Common myeloid progenitor, CD34-positive (primary cell): ENCODE measurements at regions not wholly inside any gene's neighbourhood (a gene's known extent, or its start where the extent isn't known, plus 50 kb on each side); places are given as distances from the start of the nearest gene placed in this dataset.

Source experiments
- CTCF ChIA-PET: fragments of 350-600 bp; sonication (Branson Sonifier 250); formaldehyde crosslinking; loops from one replicate; lab custom pipeline; 2021; ENCODE audit warnings: antibody characterized with exemption; lab: Charles Lee
- POLR2A ChIA-PET: fragments of 350-600 bp; sonication (Branson Sonifier 250); formaldehyde crosslinking; loops from one replicate; lab custom pipeline; 2021; ENCODE audit warnings: antibody characterized with exemption; lab: Charles Lee
- DNase-seq, 3 donors: peaks; one replicate each; pipeline versions ENCODE4 v3.0.0 to v3.0.0-alpha.2; 2013
- H3K27ac ChIP-seq, 2 experiments: 1 replicate in 1 of 2; 2 replicates in 1 of 2; pipeline ENCODE4 v1.7.0; 2013; ENCODE audit warnings: inconsistent platforms in 2 of 2, low read length in 2 of 2, mild to moderate bottlenecking in 2 of 2, low read depth in 1 of 2, moderate library complexity in 1 of 2; ENCODE audit not compliant: severe bottlenecking in 2 of 2, insufficient read depth in 1 of 2, poor library complexity in 1 of 2
- H3K27me3 ChIP-seq, 5 experiments: replicated peaks in 2 of 5; 1 replicate in 3 of 5; 2 replicates in 2 of 5; pipeline versions ENCODE4 v1.6.1 to v1.7.0; 2013; ENCODE audit warnings: low read length in 4 of 5, mild to moderate bottlenecking in 2 of 5, moderate library complexity in 2 of 5, inconsistent platforms in 1 of 5; ENCODE audit not compliant: insufficient read depth in 5 of 5, control insufficient read depth in 4 of 5
- H3K36me3 ChIP-seq, 4 experiments: 1 replicate in 2 of 4; 2 replicates in 2 of 4; pipeline versions ENCODE4 v1.6.1 to v1.7.0; 2013; ENCODE audit warnings: low read length in 3 of 4, control low read depth in 1 of 4, mild to moderate bottlenecking in 1 of 4; ENCODE audit not compliant: control insufficient read depth in 4 of 4, insufficient read depth in 4 of 4
- H3K4me1 ChIP-seq, 4 experiments: 1 replicate in 3 of 4; 2 replicates in 1 of 4; pipeline versions ENCODE4 v1.6.1 to v1.7.1; 2013; ENCODE audit warnings: low read length in 3 of 4, mild to moderate bottlenecking in 3 of 4, control low read depth in 1 of 4, inconsistent platforms in 1 of 4, moderate library complexity in 1 of 4; ENCODE audit not compliant: control insufficient read depth in 4 of 4, insufficient read depth in 4 of 4; ENCODE audit errors: control extremely low read depth in 1 of 4
- H3K4me3 ChIP-seq, 7 experiments: 1 replicate in 4 of 7; 2 replicates in 3 of 7; pipeline versions ENCODE4 v1.5.1 to v1.7.0; 2013; ENCODE audit warnings: mild to moderate bottlenecking in 7 of 7, low read length in 6 of 7, moderate library complexity in 6 of 7, inconsistent platforms in 2 of 7, low read depth in 2 of 7, control low read depth in 1 of 7; ENCODE audit not compliant: insufficient read depth in 4 of 7, control insufficient read depth in 1 of 7; ENCODE audit errors: extremely low read depth in 1 of 7
- H3K9me3 ChIP-seq, 5 experiments: 1 replicate in 4 of 5; 2 replicates in 1 of 5; pipeline versions ENCODE4 v1.6.1 to v1.7.1; 2013; ENCODE audit warnings: low read length in 4 of 5, mild to moderate bottlenecking in 2 of 5, inconsistent platforms in 1 of 5, low read depth in 1 of 5, moderate library complexity in 1 of 5; ENCODE audit not compliant: control insufficient read depth in 4 of 5, insufficient read depth in 2 of 5; ENCODE audit errors: control extremely low read depth in 1 of 5
- WGBS: methylation state at CpG from one replicate; pipeline ENCODE4 v1.1.5; 2013; ENCODE audit not compliant: insufficient coverage; 5-methylcytosine and 5-hydroxymethylcytosine counted together

GRCh38 chrX:9114245-9114644, 80.3 kb upstream of the FAM9B start:
- Histone ChIP-seq H3K27ac (no peak overlapping the region), H3K27me3 (peaks cover 0 to 3% (median 0%) of the 10 kb centered on the region in 5 experiments), H3K9me3 (no peaks in the 10 kb centered on the region), H3K36me3 (no peaks in the 10 kb centered on the region), H3K4me3 (no peak overlapping the region), H3K4me1 (no peaks in the 10 kb centered on the region)
- POLR2A ChIA-PET: no interaction called here
- CTCF ChIA-PET: no interaction called here
- no peak for DNase-seq
- WGBS: 100% methylated on average over 1 of the region's 2 CpGs

GRCh38 chrX:9117851-9118250, 83.9 kb upstream of the FAM9B start:
- no CpG with 5 or more reads among the region's 1 CpG for WGBS
- ChIA-PET POLR2A (no interaction called here), CTCF (interaction anchor here (1.4 kb wide), 1 partner anchor 11 kb away, joined by 5 read pairs; no protein-coding TSS in a partner anchor)
- no peaks in the 10 kb centered on the region for H3K4me1 ChIP-seq
- H3K36me3 ChIP-seq: no peaks in the 10 kb centered on the region
- H3K9me3 ChIP-seq: no peaks in the 10 kb centered on the region
- no peak for DNase-seq
- H3K27me3 ChIP-seq: no peaks in the 10 kb centered on the region
- H3K4me3 ChIP-seq: no peak overlapping the region
- H3K27ac ChIP-seq: no peak overlapping the region

- 94% methylated on average over 5 of the region's 6 CpGs for WGBS
Measured at GRCh38 chrX:9122519-9123245, 88.8 kb upstream of the FAM9B start.

GRCh38 chrX:9127986-9128385, 94.1 kb upstream of the FAM9B start:
- no peaks in the 10 kb centered on the region for H3K27me3 ChIP-seq
- H3K27ac ChIP-seq: no peak overlapping the region
- no peak for DNase-seq
- CTCF ChIA-PET: no interaction called here
- 100% methylated on average over 2 of the region's 6 CpGs for WGBS
- peaks cover 0 to 3% (median 0%) of the 10 kb centered on the region in 5 experiments for H3K9me3 ChIP-seq
- POLR2A ChIA-PET: no interaction called here
- no peaks in the 10 kb centered on the region for H3K4me1 ChIP-seq
- H3K4me3 ChIP-seq: no peak overlapping the region
- no peaks in the 10 kb centered on the region for H3K36me3 ChIP-seq

More at GRCh38 chrX:9122519-9123245, 88.8 kb upstream of the FAM9B start:
- H3K27me3 ChIP-seq: no peaks in the 10 kb centered on the region
- H3K36me3 ChIP-seq: no peaks in the 10 kb centered on the region
- H3K4me3 ChIP-seq: no peak overlapping the region
- no peak for DNase-seq
- CTCF ChIA-PET: no interaction called here
- no peaks in the 10 kb centered on the region for H3K9me3 ChIP-seq
- POLR2A ChIA-PET: no interaction called here
- H3K27ac ChIP-seq: no peak overlapping the region
- no peaks in the 10 kb centered on the region for H3K4me1 ChIP-seq

GRCh38 chrX:9130031-9130430, 96.1 kb upstream of the FAM9B start:
- ChIA-PET CTCF (no interaction called here), POLR2A (no interaction called here)
- WGBS: 92% methylated on average over 7 of the region's 8 CpGs

GRCh38 chrX:9131066-9131465, 97.1 kb upstream of the FAM9B start:
- Histone ChIP-seq H3K9me3 (peaks cover 0 to 4% (median 0%) of the 10 kb centered on the region in 5 experiments), H3K4me1 (no peaks in the 10 kb centered on the region), H3K27ac (no peak overlapping the region), H3K36me3 (no peaks in the 10 kb centered on the region), H3K27me3 (no peaks in the 10 kb centered on the region), H3K4me3 (no peak overlapping the region)
- ChIA-PET CTCF (no interaction called here), POLR2A (no interaction called here)
- WGBS: 96% methylated on average over 4 of the region's 4 CpGs
- no peak for DNase-seq

More at GRCh38 chrX:9130031-9130430, 96.1 kb upstream of the FAM9B start:
- Histone ChIP-seq H3K4me3 (no peak overlapping the region), H3K4me1 (no peaks in the 10 kb centered on the region), H3K27ac (no peak overlapping the region), H3K27me3 (no peaks in the 10 kb centered on the region), H3K9me3 (peaks cover 0 to 4% (median 0%) of the 10 kb centered on the region in 5 experiments), H3K36me3 (no peaks in the 10 kb centered on the region)
- DNase-seq: no peak

GRCh38 chrX:9132036-9132638, 98.2 kb upstream of the FAM9B start:
- Histone ChIP-seq H3K27me3 (peaks cover 0 to 2% (median 0%) of the 10 kb centered on the region in 5 experiments), H3K9me3 (peaks cover 0 to 4% (median 0%) of the 10 kb centered on the region in 5 experiments), H3K36me3 (no peaks in the 10 kb centered on the region), H3K4me3 (no peak overlapping the region), H3K27ac (no peak overlapping the region), H3K4me1 (no peaks in the 10 kb centered on the region)
- WGBS: 96% methylated on average over 4 of the region's 5 CpGs
- ChIA-PET CTCF (no interaction called here), POLR2A (no interaction called here)
- no peak for DNase-seq
